LNCAP (cell line): ENCODE measurements at regions not wholly inside any gene's neighbourhood (a gene's known extent, or its start where the extent isn't known, plus 50 kb on each side); places are given as distances from the start of the nearest gene placed in this dataset.

Experiments used
- CTCF ChIP-seq: fragments of 450-650 bp; IDR thresholded peaks from 2 replicates; pipeline ENCODE4 v1.5.1; 2017; ENCODE audit warnings: mild to moderate bottlenecking

GRCh38 chr6:93829009-93829408 lies 409.6 kb upstream of the EPHA7 start:
- TF ChIP-seq CTCF = no peak

- TF ChIP-seq CTCF = no peak
These were observed 409.2 kb upstream of the EPHA7 start for GRCh38 chr6:93828553-93828952.

GRCh38 chr6:93827728-93828127 lies 408.4 kb upstream of the EPHA7 start:
- TF ChIP-seq CTCF = no peak

GRCh38 chr6:93825950-93826349 lies 406.6 kb upstream of the EPHA7 start:
- TF ChIP-seq CTCF = no peak

GRCh38 chr6:93823489-93823888 lies 404.1 kb upstream of the EPHA7 start:
- TF ChIP-seq CTCF = no peak

GRCh38 chr6:93822434-93823265 lies 403.3 kb upstream of the EPHA7 start:
- no peak for TF ChIP-seq CTCF

GRCh38 chr6:93821953-93822352 lies 402.6 kb upstream of the EPHA7 start:
- TF ChIP-seq CTCF = no peak
